GM21528 (cell line): ENCODE measurements at regions not wholly inside any gene's neighbourhood (a gene's known extent, or its start where the extent isn't known, plus 50 kb on each side); places are given as distances from the start of the nearest gene placed in this dataset.

Experiments used
- ATAC-seq: cut with Tn5 transposase; IDR thresholded peaks from one replicate; pipeline ENCODE4 v1.9.1; 2021; ENCODE audit warnings: mild to moderate bottlenecking, moderate library complexity; ENCODE audit not compliant: unreplicated experiment, low FRiP score

GRCh38 chr13:75231235-75231634 is 250.7 kb downstream of the TBC1D4 start:
- ATAC-seq = no peak

- no peak for ATAC-seq
Observed at GRCh38 chr13:75226733-75227435, 255.1 kb downstream of the TBC1D4 start.

- ATAC-seq = no peak
Observed at GRCh38 chr13:75226092-75226491, 255.9 kb downstream of the TBC1D4 start.

- no peak for ATAC-seq
Observed at GRCh38 chr13:75225288-75226032, 256.5 kb downstream of the TBC1D4 start.

GRCh38 chr13:75224053-75224742 is 257.8 kb downstream of the TBC1D4 start:
- no peak for ATAC-seq

- no peak for ATAC-seq
Observed at GRCh38 chr13:75222031-75222430, 259.9 kb downstream of the TBC1D4 start.

- no peak for ATAC-seq
Observed at GRCh38 chr13:75220861-75221260, 261.1 kb downstream of the TBC1D4 start.

- no peak for ATAC-seq
Observed at GRCh38 chr13:75220238-75220542, 261.8 kb downstream of the TBC1D4 start.

GRCh38 chr13:75219479-75220237 is 262.3 kb downstream of the TBC1D4 start:
- ATAC-seq = peak; percentile 96

- no peak for ATAC-seq
Observed at GRCh38 chr13:75217949-75218348, 264.0 kb downstream of the TBC1D4 start.

GRCh38 chr13:75216038-75216437 is 265.9 kb downstream of the TBC1D4 start:
- no peak for ATAC-seq

- ATAC-seq = no peak
Observed at GRCh38 chr13:75214846-75215245, 267.1 kb downstream of the TBC1D4 start.

GRCh38 chr13:75202981-75203380 is 279.0 kb downstream of the TBC1D4 start:
- ATAC-seq = no peak

GRCh38 chr13:75197803-75198202 is 284.2 kb downstream of the TBC1D4 start:
- ATAC-seq = no peak

GRCh38 chr13:75196147-75196837 is 285.7 kb downstream of the TBC1D4 start:
- no peak for ATAC-seq

- no peak for ATAC-seq
Observed at GRCh38 chr13:75195495-75196146, 286.3 kb downstream of the TBC1D4 start.

- ATAC-seq = no peak
Observed at GRCh38 chr13:75194717-75195462, 287.1 kb downstream of the TBC1D4 start.

GRCh38 chr13:75186379-75186778 is 295.6 kb downstream of the TBC1D4 start:
- ATAC-seq = no peak

GRCh38 chr13:75181906-75182305 is 300.1 kb downstream of the TBC1D4 start:
- ATAC-seq = no peak
